NCI-H2227 treated with DMSO at 0.1 percent for 48 hours (cell line): ENCODE measurements at regions not wholly inside any gene's neighbourhood (a gene's known extent, or its start where the extent isn't known, plus 50 kb on each side); places are given as distances from the start of the nearest gene placed in this dataset.

Experiments used
- DNase-seq: peaks from one replicate; lab custom pipeline; 2025; lab: John Stamatoyannopoulos, UW

- peak; percentile 72 for DNase-seq
These were observed 136.9 kb downstream of the RWDD3 start for GRCh38 chr1:95370691-95371562.

GRCh38 chr1:95371666-95372282 is 137.8 kb downstream of the RWDD3 start:
- DNase-seq, result peak; percentile 6

- no peak for DNase-seq
These were observed 141.2 kb downstream of the RWDD3 start for GRCh38 chr1:95375174-95375573.

GRCh38 chr1:95380909-95381308 is 146.9 kb downstream of the RWDD3 start:
- DNase-seq, result no peak

- DNase-seq, result no peak
These were observed 148.2 kb downstream of the RWDD3 start for GRCh38 chr1:95382000-95382786.

GRCh38 chr1:95383111-95383510 is 149.1 kb downstream of the RWDD3 start:
- DNase-seq, result no peak

- no peak for DNase-seq
These were observed 150.6 kb downstream of the RWDD3 start for GRCh38 chr1:95384567-95384966.

- DNase-seq, result no peak
These were observed 152.4 kb downstream of the RWDD3 start for GRCh38 chr1:95386371-95386770.

GRCh38 chr1:95386915-95387314 is 152.9 kb downstream of the RWDD3 start:
- no peak for DNase-seq

- DNase-seq, result no peak
These were observed 154.0 kb downstream of the RWDD3 start for GRCh38 chr1:95388031-95388430.

- DNase-seq, result no peak
These were observed 159.4 kb downstream of the RWDD3 start for GRCh38 chr1:95393434-95393833.

GRCh38 chr1:95396557-95396956 is 162.5 kb downstream of the RWDD3 start:
- DNase-seq, result no peak

GRCh38 chr1:95402780-95403179 is 168.8 kb downstream of the RWDD3 start:
- DNase-seq, result no peak

GRCh38 chr1:95406279-95406678 is 172.3 kb downstream of the RWDD3 start:
- no peak for DNase-seq

GRCh38 chr1:95407131-95407885 is 173.3 kb downstream of the RWDD3 start:
- no peak for DNase-seq

- DNase-seq, result no peak
These were observed 173.9 kb downstream of the RWDD3 start for GRCh38 chr1:95407886-95408291.

GRCh38 chr1:95408507-95409136 is 174.6 kb downstream of the RWDD3 start:
- DNase-seq, result no peak

GRCh38 chr1:95409276-95409675 is 175.3 kb downstream of the RWDD3 start:
- DNase-seq, result no peak

- no peak for DNase-seq
These were observed 175.9 kb downstream of the RWDD3 start for GRCh38 chr1:95409901-95410300.

GRCh38 chr1:95415146-95415545 is 181.1 kb downstream of the RWDD3 start:
- DNase-seq, result no peak

- no peak for DNase-seq
These were observed 192.8 kb downstream of the RWDD3 start for GRCh38 chr1:95426772-95427171.

GRCh38 chr1:95427525-95427924 is 193.5 kb downstream of the RWDD3 start:
- no peak for DNase-seq
